Right atrium auricular region (tissue), 2 donors: ENCODE measurements at regions not wholly inside any gene's neighbourhood (a gene's known extent, or its start where the extent isn't known, plus 50 kb on each side); places are given as distances from the start of the nearest gene placed in this dataset.

Experiments
- DNase-seq: peaks from one replicate; pipeline ENCODE4 v3.0.0-alpha.2; 2019; ENCODE audit warnings: low spot score
- H3K27ac ChIP-seq, 2 donors: fragments of 200-600 bp; sonication (generic); 1 replicate in 1 of 2; 2 replicates in 1 of 2; pipeline ENCODE4 v1.5.1; 2016 to 2019
- H3K27me3 ChIP-seq, 2 donors: fragments of 200-600 bp; sonication (generic); one replicate each; pipeline versions ENCODE4 v1.5.1 to v1.6.0; 2017 to 2019
- H3K36me3 ChIP-seq: fragments of 200-600 bp; sonication (generic); one replicate; pipeline ENCODE4 v1.5.1; 2016
- H3K4me1 ChIP-seq, 2 donors: fragments of 200-600 bp; sonication (generic); one replicate each; pipeline versions ENCODE4 v1.5.1 to v1.6.0; 2017 to 2019
- H3K4me3 ChIP-seq, 2 donors: fragments of 200-600 bp; sonication (generic); 1 replicate in 1 of 2; 2 replicates in 1 of 2; pipeline ENCODE4 v1.5.1; 2017 to 2019; ENCODE audit warnings: mild to moderate bottlenecking in 1 of 2, moderate library complexity in 1 of 2
- H3K9me3 ChIP-seq, 2 donors: fragments of 200-600 bp; sonication (generic); one replicate each; pipeline ENCODE4 v1.5.1; 2019
- TF ChIP-seq, protein P1 (sequence below), 2 donors: fragments of 200-600 bp; sonication (generic); IDR thresholded peaks; one replicate each; pipeline ENCODE4 v1.5.1; 2019; ENCODE audit warnings: antibody characterized with exemption in 2 of 2

GRCh38 chr4:10181745-10182445, 65.3 kb upstream of the WDR1 start:
- H3K36me3 ChIP-seq, result no peaks in the 10 kb centered on the region
- H3K27me3 ChIP-seq, result no peaks in the 10 kb centered on the region
- TF ChIP-seq, protein P1, sequence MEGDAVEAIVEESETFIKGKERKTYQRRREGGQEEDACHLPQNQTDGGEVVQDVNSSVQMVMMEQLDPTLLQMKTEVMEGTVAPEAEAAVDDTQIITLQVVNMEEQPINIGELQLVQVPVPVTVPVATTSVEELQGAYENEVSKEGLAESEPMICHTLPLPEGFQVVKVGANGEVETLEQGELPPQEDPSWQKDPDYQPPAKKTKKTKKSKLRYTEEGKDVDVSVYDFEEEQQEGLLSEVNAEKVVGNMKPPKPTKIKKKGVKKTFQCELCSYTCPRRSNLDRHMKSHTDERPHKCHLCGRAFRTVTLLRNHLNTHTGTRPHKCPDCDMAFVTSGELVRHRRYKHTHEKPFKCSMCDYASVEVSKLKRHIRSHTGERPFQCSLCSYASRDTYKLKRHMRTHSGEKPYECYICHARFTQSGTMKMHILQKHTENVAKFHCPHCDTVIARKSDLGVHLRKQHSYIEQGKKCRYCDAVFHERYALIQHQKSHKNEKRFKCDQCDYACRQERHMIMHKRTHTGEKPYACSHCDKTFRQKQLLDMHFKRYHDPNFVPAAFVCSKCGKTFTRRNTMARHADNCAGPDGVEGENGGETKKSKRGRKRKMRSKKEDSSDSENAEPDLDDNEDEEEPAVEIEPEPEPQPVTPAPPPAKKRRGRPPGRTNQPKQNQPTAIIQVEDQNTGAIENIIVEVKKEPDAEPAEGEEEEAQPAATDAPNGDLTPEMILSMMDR (IDR thresholded peaks at IDR 0.05), result no peak
- no peak overlapping the region for H3K27ac ChIP-seq
- DNase-seq, result no peak
- peaks cover 0 to 20% of the 10 kb centered on the region in 2 donors for H3K4me1 ChIP-seq
- no peaks in the 10 kb centered on the region for H3K9me3 ChIP-seq
- no peak overlapping the region for H3K4me3 ChIP-seq

DNA sequence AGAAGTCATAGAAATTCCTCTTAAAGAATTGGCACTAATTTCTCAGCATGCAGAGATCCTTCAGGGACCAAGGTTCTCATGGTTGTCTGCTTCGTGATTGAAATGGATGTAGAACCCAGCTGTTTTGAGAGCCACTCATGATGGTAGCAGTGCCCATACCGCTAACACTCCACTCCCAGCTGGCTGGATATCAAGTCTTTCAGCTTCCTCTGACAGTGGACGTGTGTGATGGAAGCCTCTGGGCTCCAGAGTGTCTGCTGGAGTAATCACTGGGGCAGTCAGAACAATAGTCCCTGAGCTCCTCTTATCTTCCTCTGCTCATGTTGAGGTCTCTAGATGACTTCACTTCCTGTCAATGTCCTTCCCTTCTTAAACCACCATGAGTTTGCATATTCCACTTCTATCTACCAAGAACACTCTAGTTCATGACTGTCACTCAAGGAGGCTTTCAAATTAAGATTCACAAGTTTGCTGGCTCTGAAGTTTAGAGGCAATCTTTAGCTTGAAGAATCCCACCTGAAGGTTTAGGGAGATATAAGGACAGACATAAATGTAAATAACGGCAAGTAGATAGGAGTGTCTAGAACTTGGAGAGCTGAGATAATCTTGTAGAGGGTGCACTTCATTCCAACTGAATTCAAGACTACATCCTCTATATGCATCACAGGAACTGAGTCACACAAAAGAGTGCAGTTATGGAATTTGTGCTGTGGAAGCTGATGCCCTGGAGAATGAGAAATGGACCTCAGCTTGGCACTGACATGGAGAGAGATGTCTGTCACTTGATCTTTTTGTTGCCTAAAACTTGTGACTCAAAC, 64.5 kb upstream of the WDR1 start:
- Histone ChIP-seq H3K27me3 (no peaks in the 10 kb centered on the region), H3K27ac (peak overlapping the region in 1 of 2 donors; percentile 17), H3K36me3 (no peaks in the 10 kb centered on the region), H3K4me3 (no peak overlapping the region), H3K4me1 (peaks cover 0 to 14% of the 10 kb centered on the region in 2 donors), H3K9me3 (no peaks in the 10 kb centered on the region)
- no peak for DNase-seq
- TF ChIP-seq, protein P1 (IDR thresholded peaks at IDR 0.05), result no peak

GRCh38 chr4:10180603-10180926, 64.0 kb upstream of the WDR1 start:
- TF ChIP-seq, protein P1 (IDR thresholded peaks at IDR 0.05), result no peak
- DNase-seq, result no peak
- peak overlapping the region in 1 of 2 donors; percentile 17 for H3K27ac ChIP-seq
- H3K27me3 ChIP-seq, result no peaks in the 10 kb centered on the region
- no peak overlapping the region for H3K4me3 ChIP-seq
- peaks cover 0 to 14% of the 10 kb centered on the region in 2 donors for H3K4me1 ChIP-seq
- H3K36me3 ChIP-seq, result no peaks in the 10 kb centered on the region
- no peaks in the 10 kb centered on the region for H3K9me3 ChIP-seq

- DNase-seq, result no peak
- TF ChIP-seq, protein P1 (IDR thresholded peaks at IDR 0.05), result no peak
- Histone ChIP-seq H3K27ac (no peak overlapping the region), H3K27me3 (no peaks in the 10 kb centered on the region), H3K4me1 (peaks cover 0 to 19% of the 10 kb centered on the region in 2 donors), H3K9me3 (no peaks in the 10 kb centered on the region), H3K36me3 (no peaks in the 10 kb centered on the region), H3K4me3 (no peak overlapping the region)
These were observed 63.5 kb upstream of the WDR1 start for GRCh38 chr4:10179957-10180602.

- Histone ChIP-seq H3K27ac (no peak overlapping the region), H3K4me3 (no peak overlapping the region), H3K4me1 (peaks cover 0 to 31% of the 10 kb centered on the region in 2 donors), H3K27me3 (no peaks in the 10 kb centered on the region), H3K36me3 (no peaks in the 10 kb centered on the region), H3K9me3 (no peaks in the 10 kb centered on the region)
- TF ChIP-seq, protein P1 (IDR thresholded peaks at IDR 0.05), result no peak
- no peak for DNase-seq
These were observed 62.2 kb upstream of the WDR1 start for GRCh38 chr4:10178763-10179162.
